ENCODE measurements at regions not wholly inside any gene's neighbourhood (a gene's known extent, or its start where the extent isn't known, plus 50 kb on each side); places are given as distances from the start of the nearest gene placed in this dataset.

DNA sequence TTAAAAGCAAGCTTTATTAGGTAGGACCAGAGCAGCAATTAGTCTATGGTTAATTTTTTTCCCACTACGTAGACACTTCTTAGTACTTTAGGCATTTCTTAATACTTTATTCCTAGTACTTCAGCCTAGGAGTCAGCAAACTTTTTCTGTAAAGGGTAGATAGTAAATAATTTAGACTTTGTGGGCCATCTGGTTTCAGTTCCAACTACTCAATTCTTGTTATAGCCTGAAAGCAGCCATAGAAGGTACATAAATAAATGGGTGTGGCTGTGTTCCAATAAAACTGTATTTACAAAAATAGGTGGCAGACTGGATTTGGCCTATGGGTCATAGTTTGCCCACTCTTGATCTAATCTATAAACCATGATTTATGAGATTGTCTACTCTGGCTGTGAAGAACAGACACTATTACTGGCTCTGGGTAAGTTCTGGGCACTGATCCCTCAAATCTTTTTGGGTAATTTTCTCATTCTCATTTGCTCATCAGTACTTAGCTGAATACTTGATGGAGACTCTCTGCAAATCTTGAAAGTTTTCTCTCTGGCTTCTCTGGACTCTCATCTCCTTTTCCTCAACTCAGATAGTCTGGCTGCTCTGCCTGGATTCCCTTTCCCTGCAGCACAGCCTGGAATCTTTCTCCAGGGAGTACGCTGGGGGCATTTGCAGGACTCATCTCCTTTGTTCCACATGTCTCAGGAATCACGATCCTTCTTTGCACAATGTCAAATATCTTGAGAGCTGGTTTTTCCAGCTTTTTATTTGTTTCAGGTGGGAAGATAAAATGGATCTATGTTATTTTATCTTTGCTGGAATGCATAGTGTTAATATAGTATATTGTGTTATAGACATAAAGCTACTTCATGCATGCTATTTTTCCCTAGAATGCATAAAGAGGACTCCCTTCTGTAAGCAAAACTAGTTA, 524.8 kb upstream of the TBL1XR1 start:
- TF ChIP-seq, protein P1, sequence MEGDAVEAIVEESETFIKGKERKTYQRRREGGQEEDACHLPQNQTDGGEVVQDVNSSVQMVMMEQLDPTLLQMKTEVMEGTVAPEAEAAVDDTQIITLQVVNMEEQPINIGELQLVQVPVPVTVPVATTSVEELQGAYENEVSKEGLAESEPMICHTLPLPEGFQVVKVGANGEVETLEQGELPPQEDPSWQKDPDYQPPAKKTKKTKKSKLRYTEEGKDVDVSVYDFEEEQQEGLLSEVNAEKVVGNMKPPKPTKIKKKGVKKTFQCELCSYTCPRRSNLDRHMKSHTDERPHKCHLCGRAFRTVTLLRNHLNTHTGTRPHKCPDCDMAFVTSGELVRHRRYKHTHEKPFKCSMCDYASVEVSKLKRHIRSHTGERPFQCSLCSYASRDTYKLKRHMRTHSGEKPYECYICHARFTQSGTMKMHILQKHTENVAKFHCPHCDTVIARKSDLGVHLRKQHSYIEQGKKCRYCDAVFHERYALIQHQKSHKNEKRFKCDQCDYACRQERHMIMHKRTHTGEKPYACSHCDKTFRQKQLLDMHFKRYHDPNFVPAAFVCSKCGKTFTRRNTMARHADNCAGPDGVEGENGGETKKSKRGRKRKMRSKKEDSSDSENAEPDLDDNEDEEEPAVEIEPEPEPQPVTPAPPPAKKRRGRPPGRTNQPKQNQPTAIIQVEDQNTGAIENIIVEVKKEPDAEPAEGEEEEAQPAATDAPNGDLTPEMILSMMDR (IDR thresholded peaks at IDR 0.05), result no peak
- no peak overlapping the region for H3K27ac ChIP-seq (ENCODE audit: low read depth in 1 of 2, low read length in 2 of 2)
- H3K27me3 ChIP-seq (ENCODE audit: control insufficient read depth in 1 of 2, insufficient read depth in 2 of 2, low read length in 2 of 2), result no peaks in the 10 kb centered on the region
- ChIA-PET CTCF (interaction anchor here (1.0 kb wide), 1 partner anchor 12 kb away, joined by 4 read pairs; no protein-coding TSS in a partner anchor), POLR2A (interaction anchor here (0.7 kb wide), 1 partner anchor 19 kb away, joined by 3 read pairs; no protein-coding TSS in a partner anchor)
- peaks cover 15% of the 10 kb centered on the region for H3K4me1 Mint-ChIP-seq (ENCODE audit: low read depth)
- H3K9me3 Mint-ChIP-seq, result peaks cover 3% of the 10 kb centered on the region
- H3K27me3 Mint-ChIP-seq, result no peaks in the 10 kb centered on the region
- H3K4me3 ChIP-seq (ENCODE audit: low read length), result no peak overlapping the region
- H3K4me3 Mint-ChIP-seq, result no peak overlapping the region
- H3K36me3 Mint-ChIP-seq (ENCODE audit: low read depth), result no peaks in the 10 kb centered on the region
- no peaks in the 10 kb centered on the region for H3K36me3 ChIP-seq (ENCODE audit: insufficient read depth, low read length)
- no peak for DNase-seq
- peaks cover 6% of the 10 kb centered on the region for H3K4me1 ChIP-seq (ENCODE audit: insufficient read depth, low read length)
- intact Hi-C loops (cut with DNase I, micrococcal nuclease), result no loop called here
- ATAC-seq (ENCODE audit: poor library complexity), result no peak
- H3K9me3 ChIP-seq (ENCODE audit: control insufficient read depth in 1 of 2, insufficient read depth in 1 of 2, low read length in 2 of 2), result no peaks in the 10 kb centered on the region
- no peak overlapping the region for H3K27ac Mint-ChIP-seq

DNA sequence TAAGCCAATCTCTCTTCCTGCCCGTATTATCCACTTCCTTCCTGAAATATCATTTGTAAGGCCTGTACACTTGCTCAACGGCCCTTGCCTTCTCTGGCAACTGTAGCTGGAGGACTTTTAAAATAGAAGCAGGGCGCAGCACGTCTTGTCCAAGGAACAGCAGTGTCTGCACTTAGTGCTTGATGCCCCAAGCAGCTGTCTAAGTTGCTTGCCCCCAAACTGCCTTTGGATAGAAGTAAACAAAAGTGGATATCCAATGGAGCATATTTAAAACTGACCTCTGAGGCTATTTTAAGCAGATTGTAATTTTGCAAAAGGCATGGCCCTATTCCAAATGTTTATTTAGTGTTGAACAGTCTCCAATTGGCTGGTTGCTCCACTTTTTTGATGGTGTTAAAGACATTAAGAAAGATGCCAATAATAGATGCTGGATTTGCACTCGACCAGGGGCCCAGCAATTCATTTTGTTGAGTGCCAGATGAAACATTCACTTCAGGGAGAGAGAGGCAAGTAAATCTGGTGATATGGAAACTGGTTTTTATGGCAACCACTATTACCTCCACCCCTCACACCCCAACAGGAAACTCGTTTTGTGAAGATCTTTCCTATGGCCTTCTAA, 526.8 kb upstream of the TBL1XR1 start:
- intact Hi-C loops (cut with DNase I, micrococcal nuclease), result no loop called here
- peaks cover 6% of the 10 kb centered on the region for H3K4me1 ChIP-seq (ENCODE audit: insufficient read depth, low read length)
- H3K4me3 ChIP-seq (ENCODE audit: low read length), result no peak overlapping the region
- ChIA-PET CTCF (no interaction called here), POLR2A (no interaction called here)
- DNase-seq (peak in 2 of 14 experiments; percentile 2 to 10), ATAC-seq (ENCODE audit: poor library complexity) (no peak)
- H3K36me3 ChIP-seq (ENCODE audit: insufficient read depth, low read length), result no peaks in the 10 kb centered on the region
- H3K4me1 Mint-ChIP-seq (ENCODE audit: low read depth), result peaks cover 15% of the 10 kb centered on the region
- no peaks in the 10 kb centered on the region for H3K9me3 ChIP-seq (ENCODE audit: control insufficient read depth in 1 of 2, insufficient read depth in 1 of 2, low read length in 2 of 2)
- no peak overlapping the region for H3K4me3 Mint-ChIP-seq
- no peaks in the 10 kb centered on the region for H3K27me3 Mint-ChIP-seq
- TF ChIP-seq, protein P1 (IDR thresholded peaks at IDR 0.05), result no peak
- no peak overlapping the region for H3K27ac Mint-ChIP-seq
- no peaks in the 10 kb centered on the region for H3K36me3 Mint-ChIP-seq (ENCODE audit: low read depth)
- H3K27me3 ChIP-seq (ENCODE audit: control insufficient read depth in 1 of 2, insufficient read depth in 2 of 2, low read length in 2 of 2), result no peaks in the 10 kb centered on the region
- no peak overlapping the region for H3K27ac ChIP-seq (ENCODE audit: low read depth in 1 of 2, low read length in 2 of 2)
- peaks cover 3% of the 10 kb centered on the region for H3K9me3 Mint-ChIP-seq

DNA sequence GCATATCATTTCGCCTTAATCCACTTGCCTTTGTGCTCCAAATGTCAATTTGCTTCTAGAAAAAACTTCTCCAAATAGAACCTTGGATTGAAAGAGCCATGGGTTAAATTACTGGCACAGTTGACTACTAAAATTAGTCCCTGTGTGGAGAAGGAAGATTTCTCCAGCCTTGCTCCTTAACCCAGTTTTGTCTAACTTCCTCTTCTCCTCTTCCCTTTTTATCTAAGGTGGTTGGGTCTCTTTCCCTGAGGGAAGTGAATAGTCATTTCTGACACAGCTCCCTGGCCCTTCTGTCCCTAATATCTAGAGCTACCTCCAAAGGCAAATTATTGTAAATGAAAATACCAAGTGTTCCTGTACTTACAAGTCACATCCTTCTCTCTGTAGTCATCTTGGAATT, 527.9 kb upstream of the TBL1XR1 start:
- Histone ChIP-seq H3K27ac (ENCODE audit: low read depth in 1 of 2, low read length in 2 of 2) (no peak overlapping the region), H3K36me3 (ENCODE audit: insufficient read depth, low read length) (no peaks in the 10 kb centered on the region), H3K4me1 (ENCODE audit: insufficient read depth, low read length) (peaks cover 6% of the 10 kb centered on the region), H3K4me3 (ENCODE audit: low read length) (no peak overlapping the region), H3K27me3 (ENCODE audit: control insufficient read depth in 1 of 2, insufficient read depth in 2 of 2, low read length in 2 of 2) (no peaks in the 10 kb centered on the region), H3K9me3 (ENCODE audit: control insufficient read depth in 1 of 2, insufficient read depth in 1 of 2, low read length in 2 of 2) (no peaks in the 10 kb centered on the region)
- TF ChIP-seq, protein P1 (IDR thresholded peaks at IDR 0.05), result no peak
- Mint-ChIP-seq H3K4me1 (ENCODE audit: low read depth) (peaks cover 15% of the 10 kb centered on the region), H3K36me3 (ENCODE audit: low read depth) (no peaks in the 10 kb centered on the region), H3K4me3 (no peak overlapping the region), H3K27ac (no peak overlapping the region), H3K27me3 (no peaks in the 10 kb centered on the region), H3K9me3 (peaks cover 3% of the 10 kb centered on the region)
- ATAC-seq (ENCODE audit: poor library complexity) (no peak), DNase-seq (peak in 2 of 14 experiments; percentile 6 to 8)
- intact Hi-C loops (cut with DNase I, micrococcal nuclease), result no loop called here
- ChIA-PET CTCF (no interaction called here), POLR2A (no interaction called here)
